Progenitor cell of endocrine pancreas (in vitro differentiated cells): ENCODE measurements at regions not wholly inside any gene's neighbourhood (a gene's known extent, or its start where the extent isn't known, plus 50 kb on each side); places are given as distances from the start of the nearest gene placed in this dataset.
"Not testable (repeated sequence)": the region's sequence is repeated elsewhere in the genome, so short reads cannot be mapped to it uniquely, and the experiment has no call there.

Source experiments
- DNase-seq: peaks from one replicate; pipeline ENCODE4 v3.0.0; 2021; ENCODE audit warnings: low spot score; ENCODE audit not compliant: unreplicated experiment
- H3K27ac Mint-ChIP-seq: 2 replicates; pipeline ENCODE4 v1.8.0; 2021; ENCODE audit warnings: mild to moderate bottlenecking, moderate library complexity, mixed read lengths
- H3K27me3 Mint-ChIP-seq: 2 replicates; pipeline ENCODE4 v1.8.0; 2021; ENCODE audit warnings: mixed read lengths
- H3K36me3 Mint-ChIP-seq: 2 replicates; pipeline ENCODE4 v1.8.0; 2022; ENCODE audit warnings: mixed read lengths; ENCODE audit not compliant: insufficient read depth
- H3K4me1 Mint-ChIP-seq: 2 replicates; pipeline ENCODE4 v1.8.0; 2021; ENCODE audit warnings: low read depth, mixed read lengths
- H3K4me3 Mint-ChIP-seq: 2 replicates; pipeline ENCODE4 v1.8.0; 2021; ENCODE audit warnings: low read depth, mild to moderate bottlenecking, moderate library complexity, mixed read lengths
- H3K9me3 Mint-ChIP-seq: 2 replicates; pipeline ENCODE4 v1.8.0; 2021; ENCODE audit warnings: low read depth, mixed read lengths
- TF ChIP-seq, protein P1 (sequence below): fragments of 200-600 bp; sonication (generic); IDR thresholded peaks from one replicate; pipeline ENCODE4 v1.5.0; 2021; ENCODE audit warnings: antibody characterized with exemption, mild to moderate bottlenecking; ENCODE audit not compliant: unreplicated experiment

GRCh38 chr2:185268651-185269050 lies 470.0 kb upstream of the FSIP2 start:
- no peaks in the 10 kb centered on the region for H3K36me3 Mint-ChIP-seq
- H3K4me3 Mint-ChIP-seq, result no peak overlapping the region
- no peak overlapping the region for H3K27ac Mint-ChIP-seq
- no peaks in the 10 kb centered on the region for H3K4me1 Mint-ChIP-seq
- no peaks in the 10 kb centered on the region for H3K27me3 Mint-ChIP-seq
- no peak for DNase-seq
- TF ChIP-seq, protein P1, sequence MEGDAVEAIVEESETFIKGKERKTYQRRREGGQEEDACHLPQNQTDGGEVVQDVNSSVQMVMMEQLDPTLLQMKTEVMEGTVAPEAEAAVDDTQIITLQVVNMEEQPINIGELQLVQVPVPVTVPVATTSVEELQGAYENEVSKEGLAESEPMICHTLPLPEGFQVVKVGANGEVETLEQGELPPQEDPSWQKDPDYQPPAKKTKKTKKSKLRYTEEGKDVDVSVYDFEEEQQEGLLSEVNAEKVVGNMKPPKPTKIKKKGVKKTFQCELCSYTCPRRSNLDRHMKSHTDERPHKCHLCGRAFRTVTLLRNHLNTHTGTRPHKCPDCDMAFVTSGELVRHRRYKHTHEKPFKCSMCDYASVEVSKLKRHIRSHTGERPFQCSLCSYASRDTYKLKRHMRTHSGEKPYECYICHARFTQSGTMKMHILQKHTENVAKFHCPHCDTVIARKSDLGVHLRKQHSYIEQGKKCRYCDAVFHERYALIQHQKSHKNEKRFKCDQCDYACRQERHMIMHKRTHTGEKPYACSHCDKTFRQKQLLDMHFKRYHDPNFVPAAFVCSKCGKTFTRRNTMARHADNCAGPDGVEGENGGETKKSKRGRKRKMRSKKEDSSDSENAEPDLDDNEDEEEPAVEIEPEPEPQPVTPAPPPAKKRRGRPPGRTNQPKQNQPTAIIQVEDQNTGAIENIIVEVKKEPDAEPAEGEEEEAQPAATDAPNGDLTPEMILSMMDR, result no peak
- no peaks in the 10 kb centered on the region for H3K9me3 Mint-ChIP-seq

GRCh38 chr2:185274718-185275484 lies 463.7 kb upstream of the FSIP2 start:
- H3K9me3 Mint-ChIP-seq, result no peaks in the 10 kb centered on the region
- no peak overlapping the region for H3K27ac Mint-ChIP-seq
- H3K4me1 Mint-ChIP-seq, result peaks cover 17% of the 10 kb centered on the region
- no peaks in the 10 kb centered on the region for H3K27me3 Mint-ChIP-seq
- TF ChIP-seq, protein P1, result no peak
- H3K36me3 Mint-ChIP-seq, result no peaks in the 10 kb centered on the region
- no peak for DNase-seq
- no peak overlapping the region for H3K4me3 Mint-ChIP-seq

GRCh38 chr2:185275979-185276378 lies 462.6 kb upstream of the FSIP2 start:
- not testable (repeated sequence) for H3K4me3 Mint-ChIP-seq, H3K36me3 Mint-ChIP-seq, H3K27ac Mint-ChIP-seq, DNase-seq, H3K9me3 Mint-ChIP-seq, H3K27me3 Mint-ChIP-seq
- H3K4me1 Mint-ChIP-seq, result peaks cover 17% of the 10 kb centered on the region

DNA sequence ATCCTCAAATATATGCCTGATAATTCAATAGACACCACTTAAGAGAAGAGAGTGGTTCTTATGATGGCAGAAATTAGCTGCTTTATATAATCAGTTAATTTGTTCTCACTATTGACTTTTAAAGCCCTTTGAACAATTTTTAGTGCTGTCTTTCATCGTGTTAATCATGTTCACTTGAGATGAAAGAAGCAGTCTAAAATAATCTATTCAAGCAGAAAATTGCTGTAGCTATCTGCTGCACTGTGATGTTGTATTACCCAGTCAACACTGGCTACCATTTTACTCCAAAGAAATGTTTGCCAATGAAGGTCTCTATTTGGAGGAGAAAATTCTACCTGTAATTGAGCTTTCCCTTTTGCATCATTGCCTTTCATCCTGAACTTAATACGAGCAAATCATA lies 459.8 kb upstream of the FSIP2 start:
- Mint-ChIP-seq H3K27ac (no peak overlapping the region), H3K27me3 (no peaks in the 10 kb centered on the region), H3K4me1 (peaks cover 17% of the 10 kb centered on the region), H3K36me3 (no peaks in the 10 kb centered on the region), H3K9me3 (no peaks in the 10 kb centered on the region), H3K4me3 (no peak overlapping the region)
- TF ChIP-seq, protein P1, result no peak
- no peak for DNase-seq

- no peaks in the 10 kb centered on the region for H3K27me3 Mint-ChIP-seq
- no peaks in the 10 kb centered on the region for H3K9me3 Mint-ChIP-seq
- H3K27ac Mint-ChIP-seq, result no peak overlapping the region
- no peak overlapping the region for H3K4me3 Mint-ChIP-seq
- TF ChIP-seq, protein P1, result peak; percentile 60
- no peaks in the 10 kb centered on the region for H3K36me3 Mint-ChIP-seq
- peaks cover 10% of the 10 kb centered on the region for H3K4me1 Mint-ChIP-seq
- DNase-seq, result no peak
Measured at GRCh38 chr2:185279999-185280398, 458.6 kb upstream of the FSIP2 start.

DNA sequence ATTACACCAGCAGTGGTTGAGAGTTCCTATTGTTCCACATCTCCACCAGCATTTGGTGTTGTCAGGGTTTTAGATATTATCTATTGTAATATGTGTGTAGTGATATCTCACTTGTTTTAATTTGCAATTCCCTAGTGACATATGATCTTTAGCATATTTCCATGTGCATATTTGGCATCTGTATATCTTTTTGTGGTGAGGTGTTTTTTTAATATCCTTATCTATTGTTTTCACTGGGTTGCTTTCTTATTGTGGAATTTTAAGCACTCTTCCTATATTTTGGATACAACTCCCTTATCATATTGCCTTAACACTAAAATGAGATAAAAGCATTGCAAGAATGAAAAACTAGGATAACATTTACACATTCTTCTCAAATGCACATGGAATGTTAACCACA lies 453.9 kb upstream of the FSIP2 start:
- Mint-ChIP-seq H3K4me3 (no peak overlapping the region), H3K9me3 (no peaks in the 10 kb centered on the region), H3K36me3 (no peaks in the 10 kb centered on the region), H3K27ac (no peak overlapping the region), H3K27me3 (no peaks in the 10 kb centered on the region), H3K4me1 (peaks cover 1% of the 10 kb centered on the region)
- DNase-seq, result no peak
- TF ChIP-seq, protein P1, result no peak

DNA sequence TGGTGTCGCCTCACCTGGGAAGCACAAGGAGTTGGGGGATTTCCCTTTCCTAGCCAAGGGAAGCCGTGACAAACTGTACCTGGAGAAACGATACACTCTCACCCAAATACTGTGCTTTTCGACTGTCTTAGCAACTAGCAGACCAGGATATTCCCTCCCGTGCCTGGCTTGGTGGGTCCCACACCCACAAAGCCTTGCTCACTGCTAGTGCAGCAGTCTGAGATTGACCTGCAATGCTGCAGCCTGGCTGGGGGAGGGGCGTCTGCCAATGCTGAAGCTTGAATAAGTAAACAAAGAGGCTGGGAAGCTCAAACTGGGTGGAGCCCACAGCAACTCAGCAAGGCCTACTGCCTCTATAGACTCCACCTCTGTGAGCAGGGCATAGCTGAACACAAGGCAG lies 448.6 kb upstream of the FSIP2 start:
- H3K4me3 Mint-ChIP-seq, result peak overlapping the region; percentile 60
- H3K36me3 Mint-ChIP-seq, H3K27ac Mint-ChIP-seq, H3K27me3 Mint-ChIP-seq, H3K4me1 Mint-ChIP-seq, DNase-seq, H3K9me3 Mint-ChIP-seq: not testable (repeated sequence)
